ENCODE measurements at regions not wholly inside any gene's neighbourhood (a gene's known extent, or its start where the extent isn't known, plus 50 kb on each side); places are given as distances from the start of the nearest gene placed in this dataset.

GRCh38 chr6:119628691-119629594 lies 279.4 kb upstream of the MAN1A1 start:
- no peak for FAIRE-seq

- FAIRE-seq, result no peak
Measured at GRCh38 chr6:119627908-119628669, 278.5 kb upstream of the MAN1A1 start.

GRCh38 chr6:119626884-119627619 lies 277.5 kb upstream of the MAN1A1 start:
- FAIRE-seq, result no peak

- no peak for FAIRE-seq
Measured at GRCh38 chr6:119620846-119621555, 271.4 kb upstream of the MAN1A1 start.

GRCh38 chr6:119614138-119614537 lies 264.6 kb upstream of the MAN1A1 start:
- FAIRE-seq, result no peak

- no peak for FAIRE-seq
Measured at GRCh38 chr6:119612911-119613381, 263.4 kb upstream of the MAN1A1 start.

- no peak for FAIRE-seq
Measured at GRCh38 chr6:119612176-119612891, 262.8 kb upstream of the MAN1A1 start.

GRCh38 chr6:119610754-119611153 lies 261.2 kb upstream of the MAN1A1 start:
- FAIRE-seq, result no peak

- FAIRE-seq, result no peak
Measured at GRCh38 chr6:119610265-119610664, 260.7 kb upstream of the MAN1A1 start.

- FAIRE-seq, result no peak
Measured at GRCh38 chr6:119609865-119610264, 260.3 kb upstream of the MAN1A1 start.

GRCh38 chr6:119608994-119609393 lies 259.4 kb upstream of the MAN1A1 start:
- FAIRE-seq, result no peak

- FAIRE-seq, result no peak
Measured at GRCh38 chr6:119604124-119604523, 254.6 kb upstream of the MAN1A1 start.

GRCh38 chr6:119603501-119603900 lies 253.9 kb upstream of the MAN1A1 start:
- no peak for FAIRE-seq

- FAIRE-seq, result no peak
Measured at GRCh38 chr6:119602215-119603178, 252.9 kb upstream of the MAN1A1 start.

- no peak for FAIRE-seq
Measured at GRCh38 chr6:119598883-119599282, 249.3 kb upstream of the MAN1A1 start.

GRCh38 chr6:119594907-119595306 lies 245.3 kb upstream of the MAN1A1 start:
- no peak for FAIRE-seq

- no peak for FAIRE-seq
Measured at GRCh38 chr6:119591235-119591634, 241.7 kb upstream of the MAN1A1 start.

- no peak for FAIRE-seq
Measured at GRCh38 chr6:119590066-119590465, 240.5 kb upstream of the MAN1A1 start.

- FAIRE-seq, result no peak
Measured at GRCh38 chr6:119587537-119587936, 238.0 kb upstream of the MAN1A1 start.

- FAIRE-seq, result no peak
Measured at GRCh38 chr6:119586250-119586882, 236.8 kb upstream of the MAN1A1 start.
